ENCODE measurements at regions not wholly inside any gene's neighbourhood (a gene's known extent, or its start where the extent isn't known, plus 50 kb on each side); places are given as distances from the start of the nearest gene placed in this dataset.
"Not testable (repeated sequence)": the region's sequence is repeated elsewhere in the genome, so short reads cannot be mapped to it uniquely, and the experiment has no call there.

- H3K9me3 Mint-ChIP-seq; POLR2A ChIA-PET; H3K36me3 Mint-ChIP-seq (ENCODE audit: low read depth); H3K27me3 Mint-ChIP-seq; CTCF ChIA-PET: not testable (repeated sequence)
- H3K27ac Mint-ChIP-seq, result peak overlapping the region; percentile 75
- DNase-seq, result peak; percentile 19
- H3K4me3 Mint-ChIP-seq, result peak overlapping the region; percentile 87
- peaks cover 36% of the 10 kb centered on the region for H3K4me1 Mint-ChIP-seq
These were observed 218.5 kb downstream of the RTP5 start for GRCh38 chr2:242088044-242088443.

- H3K27ac Mint-ChIP-seq, result peak overlapping the region; percentile 87
- POLR2A ChIA-PET, result no interaction called here
These were observed 219.1 kb downstream of the RTP5 start for GRCh38 chr2:242088471-242089212.

DNA sequence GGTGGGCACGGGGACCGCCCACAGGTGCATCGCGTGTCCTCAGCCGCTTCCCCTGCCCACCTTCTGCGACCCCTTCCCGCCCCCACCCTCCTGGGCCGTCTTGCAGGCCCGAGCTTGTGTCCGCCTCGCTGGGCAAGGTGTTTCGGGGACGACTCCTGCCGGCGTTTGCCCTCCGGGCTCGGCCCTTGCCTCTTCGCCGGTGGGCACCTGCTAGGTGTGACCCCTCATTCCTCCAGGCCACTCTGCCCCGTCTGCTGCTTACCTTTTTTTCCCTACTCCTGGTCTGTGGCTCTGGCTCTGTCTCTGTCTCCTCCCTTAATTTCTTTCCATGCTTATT is 219.7 kb downstream of the RTP5 start:
- Mint-ChIP-seq H3K4me3 (peak overlapping the region; percentile 87), H3K4me1 (peaks cover 36% of the 10 kb centered on the region)
- DNase-seq; H3K27me3 Mint-ChIP-seq; H3K9me3 Mint-ChIP-seq; POLR2A ChIA-PET; CTCF ChIA-PET; H3K27ac Mint-ChIP-seq; H3K36me3 Mint-ChIP-seq (ENCODE audit: low read depth): not testable (repeated sequence)

More at GRCh38 chr2:242088471-242089212, 219.1 kb downstream of the RTP5 start:
- H3K9me3 Mint-ChIP-seq, result no peaks in the 10 kb centered on the region
- H3K36me3 Mint-ChIP-seq (ENCODE audit: low read depth), result no peaks in the 10 kb centered on the region
- CTCF ChIA-PET, result no interaction called here
- peaks cover 8% of the 10 kb centered on the region for H3K27me3 Mint-ChIP-seq
- DNase-seq, result peak; percentile 93
- H3K4me3 Mint-ChIP-seq, result peak overlapping the region; percentile 87
- peaks cover 36% of the 10 kb centered on the region for H3K4me1 Mint-ChIP-seq

DNA sequence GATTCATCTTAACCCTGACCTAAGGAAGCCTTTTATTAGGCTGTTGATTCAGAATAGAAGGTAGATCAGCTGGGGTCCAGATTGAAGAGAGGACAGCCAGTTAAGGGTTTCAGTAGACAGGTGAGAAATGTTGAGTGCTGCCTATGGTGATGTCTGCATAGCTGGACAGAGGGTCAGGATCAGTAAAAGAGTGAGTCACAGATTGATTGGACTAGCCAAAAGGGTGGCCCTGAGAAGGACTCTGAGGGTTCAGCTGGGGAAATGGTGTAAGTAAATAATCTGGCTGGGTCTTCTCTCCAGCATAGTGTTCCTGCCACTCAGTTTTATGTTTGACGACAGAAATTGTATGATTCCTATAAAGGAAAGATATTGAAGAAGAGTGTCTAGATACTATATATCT is 227.7 kb downstream of the RTP5 start:
- POLR2A ChIA-PET; H3K27ac Mint-ChIP-seq; H3K36me3 Mint-ChIP-seq (ENCODE audit: low read depth); CTCF ChIA-PET; DNase-seq; H3K4me1 Mint-ChIP-seq; H3K27me3 Mint-ChIP-seq; H3K4me3 Mint-ChIP-seq; H3K9me3 Mint-ChIP-seq: not testable (repeated sequence)

DNA sequence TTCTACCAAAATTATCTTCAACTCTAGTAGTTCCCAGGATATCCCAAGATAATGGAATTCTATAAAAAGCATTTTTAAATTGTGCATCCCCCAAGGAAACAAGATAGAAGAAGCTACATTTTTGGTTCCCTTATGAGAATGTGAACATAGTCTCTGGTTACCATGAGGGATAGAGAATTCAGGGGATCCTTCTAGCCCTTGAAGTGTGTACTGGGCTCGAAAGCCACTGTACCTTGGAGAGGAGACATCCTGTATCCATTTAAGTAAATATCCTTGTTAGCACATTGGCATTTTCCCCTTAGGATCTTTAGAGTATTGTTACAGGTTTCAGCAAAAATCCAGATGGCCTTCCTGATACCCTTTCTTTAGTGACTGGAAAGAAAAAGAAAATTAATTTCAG is 228.5 kb downstream of the RTP5 start:
- ChIA-PET POLR2A (no interaction called here), CTCF (no interaction called here)
- Mint-ChIP-seq H3K4me3 (no peak overlapping the region), H3K27ac (no peak overlapping the region), H3K4me1 (no peaks in the 10 kb centered on the region), H3K27me3 (no peaks in the 10 kb centered on the region), H3K36me3 (ENCODE audit: low read depth) (peaks cover 1% of the 10 kb centered on the region), H3K9me3 (no peaks in the 10 kb centered on the region)
- no peak for DNase-seq

DNA sequence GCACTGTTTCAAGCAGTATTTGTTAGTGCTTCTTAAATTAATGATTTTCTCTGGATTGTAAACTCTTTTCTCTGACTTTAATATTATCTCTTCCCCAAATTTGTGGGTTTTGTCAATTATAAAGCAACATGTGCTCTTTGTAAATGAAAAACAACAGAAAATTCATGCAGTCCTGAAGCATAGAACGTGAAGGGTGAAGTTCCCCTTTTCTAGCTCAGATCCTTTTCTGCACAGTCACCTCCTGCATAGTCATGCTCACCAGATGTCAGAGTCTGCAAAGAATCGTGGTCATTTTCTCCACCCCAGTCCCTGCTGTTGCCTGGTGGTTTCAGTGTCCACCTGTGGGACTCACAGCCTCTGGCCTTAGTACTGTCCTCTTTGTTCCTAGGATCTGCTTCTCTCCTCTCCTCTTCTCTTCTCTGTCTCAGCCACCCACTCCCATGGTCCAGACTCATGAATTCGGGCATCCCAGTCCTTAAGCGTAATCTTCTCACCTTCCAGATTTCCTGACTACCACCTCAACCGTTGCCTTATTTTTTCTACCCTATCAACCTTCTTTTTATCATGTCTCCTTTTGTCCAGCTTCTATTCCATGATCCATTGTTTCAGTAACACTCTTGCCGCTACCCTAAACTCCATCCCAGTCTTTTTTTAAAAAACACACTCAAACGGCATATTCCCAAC is 229.1 kb downstream of the RTP5 start:
- Mint-ChIP-seq H3K27me3 (no peaks in the 10 kb centered on the region), H3K27ac (no peak overlapping the region), H3K4me3 (no peak overlapping the region), H3K4me1 (peaks cover under 1% of the 10 kb centered on the region), H3K9me3 (no peaks in the 10 kb centered on the region), H3K36me3 (ENCODE audit: low read depth) (peaks cover 1% of the 10 kb centered on the region)
- ChIA-PET CTCF (no interaction called here), POLR2A (no interaction called here)
- no peak for DNase-seq

- DNase-seq; POLR2A ChIA-PET; H3K4me3 Mint-ChIP-seq; CTCF ChIA-PET; H3K27me3 Mint-ChIP-seq; H3K27ac Mint-ChIP-seq; H3K36me3 Mint-ChIP-seq (ENCODE audit: low read depth); H3K4me1 Mint-ChIP-seq: not testable (repeated sequence)
- peaks cover 13% of the 10 kb centered on the region for H3K9me3 Mint-ChIP-seq
These were observed 233.6 kb downstream of the RTP5 start for GRCh38 chr2:242103093-242103492.

- H3K27me3 Mint-ChIP-seq; H3K4me1 Mint-ChIP-seq; DNase-seq; H3K4me3 Mint-ChIP-seq; CTCF ChIA-PET; POLR2A ChIA-PET; H3K36me3 Mint-ChIP-seq (ENCODE audit: low read depth); H3K27ac Mint-ChIP-seq: not testable (repeated sequence)
- peaks cover 13% of the 10 kb centered on the region for H3K9me3 Mint-ChIP-seq
These were observed 234.8 kb downstream of the RTP5 start for GRCh38 chr2:242104202-242104956.

DNA sequence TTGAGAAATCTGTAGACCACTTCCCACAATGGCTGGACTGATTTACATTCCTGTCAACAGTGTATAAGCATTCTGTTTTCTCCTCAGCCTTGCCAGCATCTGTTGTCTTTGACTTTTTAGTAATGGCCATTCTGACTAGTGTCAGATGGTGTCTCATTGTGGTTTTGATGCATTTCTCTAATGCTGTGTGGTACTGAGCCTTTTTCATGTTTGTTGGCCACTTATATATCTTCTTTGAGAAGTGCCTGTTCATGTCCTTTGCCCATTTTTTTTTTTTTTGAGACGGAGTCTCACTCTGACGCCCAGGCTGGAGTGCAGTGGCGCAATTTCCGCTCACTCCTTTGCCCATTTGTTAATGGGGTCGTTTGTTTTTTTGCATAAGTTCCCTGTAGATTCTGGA is 237.5 kb downstream of the RTP5 start:
- DNase-seq; H3K27ac Mint-ChIP-seq; CTCF ChIA-PET; H3K36me3 Mint-ChIP-seq (ENCODE audit: low read depth); H3K27me3 Mint-ChIP-seq; POLR2A ChIA-PET; H3K4me1 Mint-ChIP-seq; H3K4me3 Mint-ChIP-seq: not testable (repeated sequence)
- H3K9me3 Mint-ChIP-seq, result peaks cover 13% of the 10 kb centered on the region

GRCh38 chr2:242108797-242109500 is 239.4 kb downstream of the RTP5 start:
- H3K27me3 Mint-ChIP-seq; CTCF ChIA-PET; H3K4me1 Mint-ChIP-seq; H3K4me3 Mint-ChIP-seq; H3K36me3 Mint-ChIP-seq (ENCODE audit: low read depth); DNase-seq; H3K27ac Mint-ChIP-seq; POLR2A ChIA-PET: not testable (repeated sequence)
- peaks cover 13% of the 10 kb centered on the region for H3K9me3 Mint-ChIP-seq

- H3K9me3 Mint-ChIP-seq, result peaks cover 13% of the 10 kb centered on the region
- DNase-seq, CTCF ChIA-PET: not testable (repeated sequence)
These were observed 240.3 kb downstream of the RTP5 start for GRCh38 chr2:242109819-242110218.

DNA sequence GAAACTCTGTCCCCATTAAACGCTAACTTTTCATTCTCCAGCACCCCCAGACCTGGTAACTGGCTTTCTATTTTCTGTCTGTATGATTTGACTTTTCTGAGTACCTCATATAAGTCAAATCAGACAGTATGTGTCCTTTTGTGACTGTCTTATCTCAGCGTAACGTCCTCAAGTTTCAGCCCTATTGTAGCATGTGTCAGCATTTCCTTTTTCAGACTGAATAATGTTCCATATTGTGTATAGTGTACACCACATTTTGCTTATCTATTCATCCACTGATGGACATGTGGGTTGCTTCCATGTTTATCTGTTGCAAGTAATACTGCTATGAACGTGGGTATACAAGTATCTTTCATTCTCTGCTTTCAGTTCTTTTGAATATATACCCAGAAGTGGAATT is 242.4 kb downstream of the RTP5 start:
- H3K27me3 Mint-ChIP-seq; POLR2A ChIA-PET; DNase-seq; H3K27ac Mint-ChIP-seq; H3K9me3 Mint-ChIP-seq; H3K4me1 Mint-ChIP-seq; H3K36me3 Mint-ChIP-seq (ENCODE audit: low read depth); CTCF ChIA-PET; H3K4me3 Mint-ChIP-seq: not testable (repeated sequence)

More at GRCh38 chr2:242109819-242110218, 240.3 kb downstream of the RTP5 start:
- H3K4me1 Mint-ChIP-seq; H3K4me3 Mint-ChIP-seq; H3K27ac Mint-ChIP-seq; POLR2A ChIA-PET; H3K27me3 Mint-ChIP-seq; H3K36me3 Mint-ChIP-seq (ENCODE audit: low read depth): not testable (repeated sequence)

DNA sequence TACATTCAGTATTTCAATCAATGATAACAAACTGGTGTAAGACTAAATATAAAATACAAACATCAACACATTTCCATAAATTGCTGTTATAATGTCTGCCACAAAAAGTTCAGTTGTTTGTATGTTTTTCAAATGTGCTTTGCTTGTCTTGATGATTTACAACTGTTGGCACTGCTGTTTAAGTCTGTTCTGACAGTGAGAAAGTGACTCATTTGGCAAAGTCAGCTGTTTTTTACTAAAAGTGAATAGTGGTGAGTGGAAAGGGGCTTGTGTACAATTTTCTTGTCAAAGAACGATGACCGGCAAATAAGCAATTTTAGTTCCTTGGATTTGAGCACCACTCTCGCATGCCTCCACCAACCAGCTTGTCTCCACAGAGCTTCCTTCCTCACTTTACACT is 244.0 kb downstream of the RTP5 start:
- POLR2A ChIA-PET; DNase-seq; H3K27ac Mint-ChIP-seq; H3K27me3 Mint-ChIP-seq; H3K4me1 Mint-ChIP-seq; CTCF ChIA-PET; H3K36me3 Mint-ChIP-seq (ENCODE audit: low read depth); H3K9me3 Mint-ChIP-seq; H3K4me3 Mint-ChIP-seq: not testable (repeated sequence)
